Fibroblast of lung (primary cell): ENCODE measurements at regions not wholly inside any gene's neighbourhood (a gene's known extent, or its start where the extent isn't known, plus 50 kb on each side); places are given as distances from the start of the nearest gene placed in this dataset.

Experiments
- DNase-seq, 2 donors: peaks; one replicate each; pipeline versions ENCODE4 v3.0.0 to v3.0.0-alpha.2; 2010; ENCODE audit warnings: low read depth in 2 of 2
- H2AFZ ChIP-seq: 2 replicates; pipeline ENCODE4 v1.5.1; 2012; ENCODE audit warnings: low read length, control low read depth, inconsistent platforms
- H3K27ac ChIP-seq: 2 replicates; pipeline ENCODE4 v1.5.1; 2011; ENCODE audit warnings: low read length, control low read depth; ENCODE audit not compliant: insufficient read depth
- H3K27me3 ChIP-seq: 2 replicates; pipeline ENCODE4 v1.5.1; 2011; ENCODE audit warnings: mild to moderate bottlenecking, low read length; ENCODE audit not compliant: control insufficient read depth, insufficient read depth
- H3K36me3 ChIP-seq: 2 replicates; pipeline ENCODE4 v1.5.1; 2011; ENCODE audit warnings: low read length; ENCODE audit not compliant: control insufficient read depth, insufficient read depth
- H3K4me1 ChIP-seq: 2 replicates; pipeline ENCODE4 v1.5.1; 2011; ENCODE audit warnings: low read length; ENCODE audit not compliant: control insufficient read depth, insufficient read depth; ENCODE audit errors: extremely low read depth
- H3K4me2 ChIP-seq: 2 replicates; pipeline ENCODE4 v1.5.1; 2011; ENCODE audit warnings: low read length, control low read depth; ENCODE audit not compliant: insufficient read depth; ENCODE audit errors: extremely low read depth
- H3K4me3 ChIP-seq, 4 experiments: fragments of 200-600 bp in 1 of 4; sonication (generic) in 1 of 4; replicated peaks in 1 of 4; 2 replicates each; pipeline ENCODE4 v1.5.1; 2011 to 2016; ENCODE audit warnings: low read length in 4 of 4, low read depth in 3 of 4, mild to moderate bottlenecking in 3 of 4, control low read depth in 2 of 4, inconsistent platforms in 1 of 4, mixed read lengths in 1 of 4; ENCODE audit not compliant: insufficient read depth in 1 of 4; ENCODE audit errors: control extremely low read depth in 1 of 4
- H3K79me2 ChIP-seq: 2 replicates; pipeline ENCODE4 v1.5.1; 2012; ENCODE audit warnings: mild to moderate bottlenecking, low read length, inconsistent platforms; ENCODE audit not compliant: control insufficient read depth, insufficient read depth
- H3K9ac ChIP-seq: 2 replicates; pipeline ENCODE4 v1.5.1; 2011; ENCODE audit warnings: mild to moderate bottlenecking, low read length, control low read depth; ENCODE audit not compliant: insufficient read depth
- H3K9me3 ChIP-seq: 2 replicates; pipeline ENCODE4 v1.5.1; 2012; ENCODE audit warnings: low read depth, low read length; ENCODE audit not compliant: control insufficient read depth, insufficient read depth
- H4K20me1 ChIP-seq: 2 replicates; pipeline ENCODE4 v1.5.1; 2011; ENCODE audit warnings: low read length; ENCODE audit not compliant: control insufficient read depth, insufficient read depth; ENCODE audit errors: extremely low read depth
- CTCF ChIP-seq, 2 donors: IDR thresholded peaks in 1 of 2; conservative IDR thresholded peaks in 1 of 2; 1 replicate in 1 of 2; 2 replicates in 1 of 2; pipeline ENCODE4 v1.5.1; 2011 to 2012; ENCODE audit warnings: low read length in 2 of 2, control low read depth in 1 of 2, inconsistent platforms in 1 of 2, low read depth in 1 of 2, mild to moderate bottlenecking in 1 of 2
- EZH2 ChIP-seq: IDR thresholded peaks from 2 replicates; pipeline ENCODE4 v1.5.1; 2012; ENCODE audit warnings: low read length, control low read depth, mild to moderate bottlenecking; ENCODE audit errors: missing control alignments

GRCh38 chr16:80151722-80152111, 389.1 kb upstream of the DYNLRB2 start:
- no peaks in the 10 kb centered on the region for H3K36me3 ChIP-seq
- H3K4me3 ChIP-seq, result no peak overlapping the region
- no peaks in the 10 kb centered on the region for H3K27me3 ChIP-seq
- DNase-seq, result no peak
- TF ChIP-seq CTCF (conservative IDR thresholded peaks at IDR 0.05 in 1 of 2, IDR thresholded peaks at IDR 0.05 in 1 of 2; ENCODE audit: low read depth in 1 of 2, low read length in 2 of 2) (no peak), EZH2 (no peak)
- H3K4me1 ChIP-seq, result no peaks in the 10 kb centered on the region
- no peaks in the 10 kb centered on the region for H3K79me2 ChIP-seq
- no peak overlapping the region for H3K9ac ChIP-seq
- no peaks in the 10 kb centered on the region for H4K20me1 ChIP-seq
- no peak overlapping the region for H3K4me2 ChIP-seq
- no peaks in the 10 kb centered on the region for H3K9me3 ChIP-seq
- H3K27ac ChIP-seq, result no peak overlapping the region
- no peak overlapping the region for H2AFZ ChIP-seq

DNA sequence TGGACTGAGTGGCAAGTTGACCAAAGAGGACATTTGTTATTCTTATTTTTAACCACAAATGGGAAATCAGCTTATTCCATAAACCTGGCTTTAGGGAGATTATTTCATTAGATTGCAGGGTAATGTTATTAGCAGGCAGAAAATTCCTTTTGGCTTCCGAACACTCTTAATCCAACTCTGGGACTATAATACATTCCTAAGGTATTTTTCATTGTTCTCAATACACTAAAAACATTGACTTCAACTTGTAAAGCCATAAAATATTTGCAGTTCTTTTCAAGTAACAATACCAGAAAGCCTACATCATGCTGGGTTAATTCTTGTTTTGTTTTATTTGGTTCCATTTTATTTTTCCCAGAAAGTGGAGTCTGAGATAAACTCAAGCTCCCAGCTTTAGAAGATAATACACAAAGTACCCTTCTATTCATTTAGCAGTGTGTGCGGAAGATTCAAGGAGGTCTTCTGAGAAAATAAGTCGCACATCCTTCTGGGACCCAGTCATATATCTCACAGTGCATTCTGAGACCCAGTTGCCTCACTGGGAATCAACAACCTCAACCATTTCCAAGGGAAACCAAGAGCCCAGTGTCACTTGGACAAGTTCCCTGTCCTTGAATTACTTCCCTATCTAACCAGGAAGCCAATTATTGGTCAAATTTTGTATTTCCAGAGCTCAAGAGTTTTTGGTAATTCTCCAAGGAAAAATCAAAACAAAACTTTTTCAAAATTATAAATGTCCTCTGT, 389.6 kb upstream of the DYNLRB2 start:
- DNase-seq, result peak in 1 of 2 donors; percentile 81

DNA sequence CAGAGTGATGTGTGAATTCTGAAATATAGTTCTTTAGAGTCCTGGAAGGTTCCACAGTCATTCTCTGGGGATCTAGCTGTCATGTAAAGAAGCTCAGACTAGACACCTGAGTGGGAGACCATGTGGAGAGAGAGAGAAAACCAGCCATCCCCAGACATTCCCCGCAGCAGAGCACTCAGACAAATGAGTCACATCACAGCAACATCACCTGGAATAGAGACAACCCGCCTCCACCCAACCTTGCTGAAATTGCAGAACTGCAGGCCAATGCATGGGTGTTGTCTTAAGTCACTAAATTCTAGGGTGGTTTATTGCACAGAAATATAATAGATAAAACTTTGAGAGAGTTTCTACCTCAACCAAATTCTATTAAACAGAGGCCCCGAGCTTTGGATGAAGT, 392.0 kb upstream of the DYNLRB2 start:
- Histone ChIP-seq H3K9me3 (no peaks in the 10 kb centered on the region), H4K20me1 (no peaks in the 10 kb centered on the region), H3K27me3 (no peaks in the 10 kb centered on the region), H3K79me2 (no peaks in the 10 kb centered on the region), H3K27ac (no peak overlapping the region), H3K4me2 (no peak overlapping the region), H3K4me1 (no peaks in the 10 kb centered on the region), H3K9ac (no peak overlapping the region), H3K4me3 (no peak overlapping the region), H2AFZ (no peak overlapping the region), H3K36me3 (no peaks in the 10 kb centered on the region)
- TF ChIP-seq CTCF (conservative IDR thresholded peaks at IDR 0.05 in 1 of 2, IDR thresholded peaks at IDR 0.05 in 1 of 2; ENCODE audit: low read depth in 1 of 2, low read length in 2 of 2) (no peak), EZH2 (no peak)
- DNase-seq, result no peak

More for the DNA sequence above, 389.6 kb upstream of the DYNLRB2 start:
- H3K9ac ChIP-seq, result no peak overlapping the region
- H4K20me1 ChIP-seq, result no peaks in the 10 kb centered on the region
- H3K4me1 ChIP-seq, result no peaks in the 10 kb centered on the region
- H2AFZ ChIP-seq, result no peak overlapping the region
- no peaks in the 10 kb centered on the region for H3K27me3 ChIP-seq
- no peaks in the 10 kb centered on the region for H3K36me3 ChIP-seq
- H3K79me2 ChIP-seq, result no peaks in the 10 kb centered on the region
- no peak overlapping the region for H3K4me2 ChIP-seq
- H3K27ac ChIP-seq, result no peak overlapping the region
- no peaks in the 10 kb centered on the region for H3K9me3 ChIP-seq
- TF ChIP-seq CTCF (conservative IDR thresholded peaks at IDR 0.05 in 1 of 2, IDR thresholded peaks at IDR 0.05 in 1 of 2; ENCODE audit: low read depth in 1 of 2, low read length in 2 of 2), result no peak
- TF ChIP-seq EZH2, result no peak
- no peak overlapping the region for H3K4me3 ChIP-seq
